PC-9 (cell line): ENCODE measurements at regions not wholly inside any gene's neighbourhood (a gene's known extent, or its start where the extent isn't known, plus 50 kb on each side); places are given as distances from the start of the nearest gene placed in this dataset.

Experiments used
- BruUV-seq: library from RNA; stranded (reverse); fragments of 400-500 nt; replicated peaks from 2 replicates; lab custom pipeline; 2021; lab: Mats Ljungman, UMichigan
- CTCF ChIA-PET: fragments of 300-600 bp; sonication (Branson Sonifier 250); formaldehyde crosslinking; loops from one replicate; lab custom pipeline; 2022; ENCODE audit warnings: antibody characterized with exemption; lab: Charles Lee
- POLR2A ChIA-PET: fragments of 300-600 bp; sonication (Branson Sonifier 250); formaldehyde crosslinking; loops from one replicate; lab custom pipeline; 2022; ENCODE audit warnings: antibody characterized with exemption; ENCODE audit not compliant: unreplicated experiment; lab: Charles Lee
- DNase-seq, 2 experiments: peaks; one replicate each; pipeline versions ENCODE4 v3.0.0 to v3.0.0-alpha.2; 2015 to 2022; ENCODE audit warnings: mixed read lengths in 1 of 2
- H2AFZ ChIP-seq: fragments of 200-600 bp; sonication (generic); 2 replicates; pipeline ENCODE4 v1.8.1; 2017; ENCODE audit warnings: antibody characterized with exemption
- H3F3A ChIP-seq: fragments of 200-600 bp; sonication (generic); 2 replicates; pipeline ENCODE4 v1.8.1; 2017; ENCODE audit warnings: antibody characterized with exemption, mild to moderate bottlenecking, low read depth; ENCODE audit not compliant: insufficient read depth
- H3K27ac ChIP-seq: fragments of 200-600 bp; sonication (generic); 2 replicates; pipeline ENCODE4 v1.6.1; 2016; ENCODE audit warnings: mixed run types
- H3K27me3 ChIP-seq: fragments of 200-600 bp; sonication (generic); 2 replicates; pipeline ENCODE4 v1.6.1; 2016; ENCODE audit warnings: low read depth, mixed run types; ENCODE audit not compliant: insufficient read depth
- H3K36me3 ChIP-seq: fragments of 200-600 bp; sonication (generic); 2 replicates; pipeline ENCODE4 v1.6.1; 2016; ENCODE audit warnings: low read depth, mixed run types
- H3K4me1 ChIP-seq: fragments of 200-600 bp; sonication (generic); replicated peaks from 2 replicates; pipeline ENCODE4 v1.6.1; 2016; ENCODE audit warnings: mixed run types; ENCODE audit not compliant: insufficient read depth
- H3K4me2 ChIP-seq: fragments of 200-600 bp; sonication (generic); 2 replicates; pipeline ENCODE4 v1.6.1; 2017; ENCODE audit warnings: mixed run types
- H3K4me3 ChIP-seq: fragments of 200-600 bp; sonication (generic); 2 replicates; pipeline ENCODE4 v1.6.1; 2016; ENCODE audit warnings: mixed run types
- H3K79me2 ChIP-seq: fragments of 200-600 bp; sonication (generic); 2 replicates; pipeline ENCODE4 v1.6.1; 2017; ENCODE audit warnings: low read depth, mixed run types
- H3K9me2 ChIP-seq: fragments of 200-600 bp; sonication (generic); 2 replicates; pipeline ENCODE4 v1.8.1; 2017; ENCODE audit warnings: mild to moderate bottlenecking; ENCODE audit not compliant: insufficient read depth
- H3K9me3 ChIP-seq: fragments of 200-600 bp; sonication (generic); 2 replicates; pipeline ENCODE4 v1.8.1; 2016; ENCODE audit warnings: low read depth; ENCODE audit not compliant: insufficient read depth
- H4K20me1 ChIP-seq: fragments of 200-600 bp; sonication (generic); 2 replicates; pipeline ENCODE4 v1.8.1; 2017; ENCODE audit not compliant: insufficient read depth
- CTCF ChIP-seq: fragments of 200-600 bp; sonication (generic); conservative IDR thresholded peaks from 2 replicates; pipeline ENCODE4 v1.6.1; 2017; ENCODE audit warnings: mixed run types, antibody characterized with exemption, mild to moderate bottlenecking, moderate library complexity
- EZH2 ChIP-seq: fragments of 200-600 bp; sonication (generic); IDR thresholded peaks from 2 replicates; pipeline ENCODE4 v1.8.0; 2017; ENCODE audit warnings: antibody characterized with exemption, low read depth
- intact Hi-C: fragments of 100-400 bp; cut with micrococcal nuclease; formaldehyde crosslinking; loops from one replicate; pipeline ENCODE4 v1.10.0; 2022; ENCODE audit not compliant: unreplicated experiment

GRCh38 chr1:190897233-190897632 lies 419.6 kb upstream of the BRINP3 start:
- POLR2A ChIA-PET = no interaction called here
- no TSS peak for BruUV-seq
- CTCF ChIA-PET = no interaction called here

GRCh38 chr1:190904091-190904695 lies 426.5 kb upstream of the BRINP3 start:
- Histone ChIP-seq H3F3A (no peaks in the 10 kb centered on the region), H3K9me2 (no peaks in the 10 kb centered on the region)
- POLR2A ChIA-PET = no interaction called here

More at GRCh38 chr1:190897233-190897632, 419.6 kb upstream of the BRINP3 start:
- Histone ChIP-seq H4K20me1 (no peaks in the 10 kb centered on the region), H3K27me3 (no peaks in the 10 kb centered on the region), H3K4me2 (no peak overlapping the region), H3F3A (no peaks in the 10 kb centered on the region), H3K9me2 (no peaks in the 10 kb centered on the region), H3K4me1 (no peaks in the 10 kb centered on the region), H3K9me3 (no peaks in the 10 kb centered on the region), H3K4me3 (no peak overlapping the region), H3K79me2 (no peaks in the 10 kb centered on the region), H3K27ac (no peak overlapping the region), H2AFZ (no peak overlapping the region), H3K36me3 (no peaks in the 10 kb centered on the region)
- intact Hi-C loops = no loop called here
- no peak for DNase-seq
- TF ChIP-seq CTCF (no peak), EZH2 (no peak)

DNA sequence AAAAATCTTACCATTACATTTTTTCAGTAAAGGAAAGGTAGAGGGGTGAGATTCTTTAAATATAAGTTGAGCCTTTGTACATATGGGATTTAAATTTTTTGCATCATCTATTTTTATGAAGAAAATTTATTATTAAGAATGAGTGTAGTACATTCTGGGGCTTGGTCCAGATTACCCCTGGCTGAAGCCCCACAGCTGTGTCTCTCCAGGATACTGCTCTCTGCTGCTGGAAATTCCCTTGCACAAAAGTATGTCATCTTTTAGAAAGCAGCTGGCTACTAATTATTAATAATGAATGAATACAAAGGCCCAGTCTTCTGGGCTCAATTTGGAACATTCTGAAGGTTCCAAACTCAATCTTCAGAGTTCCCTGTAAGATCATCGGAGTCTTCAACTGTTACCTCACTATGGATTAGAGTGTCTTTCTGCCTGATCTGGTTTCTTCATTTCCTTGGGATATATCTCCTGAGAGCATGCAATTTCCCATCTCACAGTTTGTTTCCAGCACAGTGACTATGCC lies 428.6 kb upstream of the BRINP3 start:
- TF ChIP-seq CTCF (no peak), EZH2 (no peak)
- Histone ChIP-seq H3K4me1 (no peaks in the 10 kb centered on the region), H2AFZ (no peak overlapping the region), H3K27me3 (no peaks in the 10 kb centered on the region), H3F3A (no peaks in the 10 kb centered on the region), H3K27ac (no peak overlapping the region), H3K9me3 (no peaks in the 10 kb centered on the region), H3K79me2 (no peaks in the 10 kb centered on the region), H3K36me3 (no peaks in the 10 kb centered on the region), H4K20me1 (no peaks in the 10 kb centered on the region), H3K4me2 (no peak overlapping the region), H3K4me3 (no peak overlapping the region), H3K9me2 (no peaks in the 10 kb centered on the region)
- BruUV-seq = no TSS peak
- intact Hi-C loops = no loop called here
- no peak for DNase-seq
- POLR2A ChIA-PET = no interaction called here
- CTCF ChIA-PET = no interaction called here

More at GRCh38 chr1:190904091-190904695, 426.5 kb upstream of the BRINP3 start:
- BruUV-seq = no TSS peak
- no peaks in the 10 kb centered on the region for H3K27me3 ChIP-seq
- intact Hi-C loops = loop anchor here (1.0 kb wide), 1 partner anchor 16 kb away; no protein-coding TSS in a partner anchor
- no peaks in the 10 kb centered on the region for H4K20me1 ChIP-seq
- H3K9me3 ChIP-seq = no peaks in the 10 kb centered on the region
- no peak overlapping the region for H3K27ac ChIP-seq
- no peak overlapping the region for H3K4me3 ChIP-seq
- CTCF ChIA-PET = no interaction called here
- no peaks in the 10 kb centered on the region for H3K36me3 ChIP-seq
- H3K4me1 ChIP-seq = no peaks in the 10 kb centered on the region
- H2AFZ ChIP-seq = no peak overlapping the region
- H3K4me2 ChIP-seq = no peak overlapping the region
- no peak for TF ChIP-seq EZH2
- TF ChIP-seq CTCF = no peak
- DNase-seq = no peak
- H3K79me2 ChIP-seq = no peaks in the 10 kb centered on the region
